ENCODE measurements at regions not wholly inside any gene's neighbourhood (a gene's known extent, or its start where the extent isn't known, plus 50 kb on each side); places are given as distances from the start of the nearest gene placed in this dataset.
"Not testable (repeated sequence)": the region's sequence is repeated elsewhere in the genome, so short reads cannot be mapped to it uniquely, and the experiment has no call there.

DNA sequence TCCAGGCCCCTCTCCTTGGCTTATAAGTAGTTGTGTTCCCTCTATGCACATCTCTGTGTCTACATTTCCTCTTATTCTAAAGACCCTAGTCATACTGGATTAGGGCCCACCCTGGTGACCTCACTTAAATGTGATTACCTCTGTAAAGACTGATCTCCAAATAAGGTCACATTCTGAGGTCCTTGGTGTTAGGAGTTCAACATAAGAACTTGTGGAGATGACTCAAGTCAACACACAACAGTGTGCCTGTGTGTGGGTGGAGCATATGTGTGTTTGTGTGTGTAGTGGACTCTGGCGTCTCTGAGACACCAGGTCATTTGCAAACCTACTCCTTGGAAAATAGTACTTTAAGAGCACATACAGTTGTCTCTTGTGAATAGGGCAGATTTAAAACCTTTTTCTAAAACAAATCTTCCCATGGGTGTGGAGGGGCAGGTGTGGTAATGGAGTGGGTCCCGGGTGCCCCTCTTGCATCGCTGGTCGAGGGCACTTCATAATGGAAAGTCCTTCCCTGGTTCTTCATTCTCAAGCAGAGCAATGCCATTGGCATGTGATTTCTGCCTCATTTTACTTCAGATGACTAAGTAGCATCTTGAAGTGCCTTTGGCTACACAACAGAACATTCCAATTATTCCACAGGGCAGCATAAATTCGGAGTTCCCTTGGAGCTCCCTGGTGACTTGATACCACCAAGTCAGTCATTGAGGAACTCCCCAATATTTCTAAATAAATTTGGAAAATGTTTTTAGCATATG is 84.4 kb downstream of the C9orf152 start:
- H3K27me3 ChIP-seq (ENCODE audit: insufficient read depth, low read length): no peaks in the 10 kb centered on the region
- H3K4me3 ChIP-seq (ENCODE audit: low read length): no peak overlapping the region
- H3K36me3 ChIP-seq (ENCODE audit: insufficient read depth, low read length): peaks cover 1% of the 10 kb centered on the region
- H3K9me3 ChIP-seq (ENCODE audit: low read length): no peaks in the 10 kb centered on the region
- peaks cover 28% of the 10 kb centered on the region for H3K4me1 ChIP-seq (ENCODE audit: insufficient read depth, low read length)
- no peak overlapping the region for H2AFZ ChIP-seq (ENCODE audit: low read depth, low read length)

DNA sequence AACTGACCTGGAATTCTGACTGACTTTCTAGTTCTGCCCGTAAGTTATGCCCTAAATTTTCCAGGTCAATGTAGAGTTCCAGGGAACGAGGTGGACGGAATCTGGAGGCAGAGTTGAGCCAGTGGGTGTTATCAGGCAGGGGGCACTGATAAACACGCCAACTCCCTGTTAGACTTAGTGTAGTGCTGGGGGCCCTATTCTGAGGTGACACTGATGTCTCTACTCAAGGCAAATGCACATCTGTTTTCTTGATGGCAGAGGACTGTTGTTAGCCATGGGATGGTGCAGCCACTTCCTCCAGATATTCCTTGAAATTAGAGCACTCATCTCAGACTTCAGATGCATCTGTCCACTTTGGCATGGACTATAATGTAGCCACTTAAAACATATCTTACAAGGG is 83.5 kb downstream of the C9orf152 start:
- H3K4me1 ChIP-seq (ENCODE audit: insufficient read depth, low read length): peaks cover 28% of the 10 kb centered on the region

DNA sequence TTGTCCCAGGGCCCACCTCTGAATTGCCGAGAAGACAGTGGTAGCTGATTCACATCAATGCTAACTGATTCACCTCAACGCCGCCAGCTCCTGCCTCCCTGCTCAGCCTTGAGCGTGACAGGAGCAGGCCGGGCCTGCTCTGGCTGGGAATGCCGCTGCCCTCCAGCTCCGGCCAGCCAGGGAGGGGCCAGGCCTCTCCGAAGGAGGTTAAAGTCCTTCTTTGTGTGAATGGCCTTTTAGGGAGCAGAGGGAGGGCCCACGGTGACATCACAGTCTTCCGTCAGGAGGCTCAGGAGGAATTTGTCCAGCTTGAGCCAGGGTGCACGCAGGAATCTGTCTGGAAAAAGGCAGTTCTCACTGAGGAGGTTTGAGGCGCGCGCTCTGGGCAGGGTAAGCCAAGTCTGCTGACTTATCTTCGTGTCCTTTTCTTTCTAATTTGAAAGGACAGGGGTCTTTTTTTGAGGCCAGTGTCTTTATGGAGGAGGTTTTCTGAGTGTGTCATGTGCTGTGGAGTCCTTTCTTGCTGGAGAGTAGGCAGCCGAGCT is 82.7 kb downstream of the C9orf152 start:
- Histone ChIP-seq H3K27me3 (ENCODE audit: insufficient read depth, low read length) (no peaks in the 10 kb centered on the region), H3K4me1 (ENCODE audit: insufficient read depth, low read length) (peaks cover 28% of the 10 kb centered on the region), H3K9me3 (ENCODE audit: low read length) (no peaks in the 10 kb centered on the region), H3K4me3 (ENCODE audit: low read length) (peak overlapping the region; percentile 35), H3K36me3 (ENCODE audit: insufficient read depth, low read length) (no peaks in the 10 kb centered on the region), H2AFZ (ENCODE audit: low read depth, low read length) (peak overlapping the region; percentile 40)

More for the DNA sequence above, 83.5 kb downstream of the C9orf152 start:
- Histone ChIP-seq H3K9me3 (ENCODE audit: low read length) (no peaks in the 10 kb centered on the region), H3K4me3 (ENCODE audit: low read length) (peak overlapping the region; percentile 35), H3K36me3 (ENCODE audit: insufficient read depth, low read length) (no peaks in the 10 kb centered on the region), H2AFZ (ENCODE audit: low read depth, low read length) (no peak overlapping the region), H3K27me3 (ENCODE audit: insufficient read depth, low read length) (no peaks in the 10 kb centered on the region)

DNA sequence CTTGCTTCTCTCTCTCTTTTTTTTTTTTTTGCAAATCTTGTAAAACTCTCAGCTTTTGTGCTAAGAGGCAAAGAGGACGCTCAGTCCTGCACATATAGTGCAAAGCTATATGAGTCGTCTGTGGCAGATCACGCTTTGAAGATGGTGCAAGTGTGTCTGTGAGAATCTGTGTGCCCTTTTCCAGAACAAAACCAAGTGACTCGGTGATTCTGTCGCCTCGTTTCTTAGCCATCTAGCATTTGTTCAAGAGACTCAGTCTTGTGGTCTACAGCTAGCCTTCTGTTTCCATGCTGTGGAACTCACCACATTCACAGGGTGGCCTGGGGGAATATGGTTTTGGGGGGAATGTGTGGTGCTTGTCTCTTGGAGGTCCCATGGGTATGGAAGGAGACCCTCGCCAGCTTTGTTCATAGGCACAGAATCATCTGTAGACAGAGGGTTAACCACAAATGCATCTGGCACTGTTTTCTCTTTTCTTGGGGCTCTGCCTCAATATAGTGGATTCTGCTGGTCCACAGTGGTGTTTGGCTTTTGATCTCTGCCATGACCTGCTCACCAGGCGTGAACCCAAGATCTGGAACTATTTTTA is 82.1 kb downstream of the C9orf152 start:
- Histone ChIP-seq H2AFZ (ENCODE audit: low read depth, low read length) (peak overlapping the region; percentile 40), H3K4me3 (ENCODE audit: low read length) (peak overlapping the region; percentile 35), H3K4me1 (ENCODE audit: insufficient read depth, low read length) (peaks cover 28% of the 10 kb centered on the region), H3K9me3 (ENCODE audit: low read length) (no peaks in the 10 kb centered on the region), H3K27me3 (ENCODE audit: insufficient read depth, low read length) (no peaks in the 10 kb centered on the region), H3K36me3 (ENCODE audit: insufficient read depth, low read length) (no peaks in the 10 kb centered on the region)

DNA sequence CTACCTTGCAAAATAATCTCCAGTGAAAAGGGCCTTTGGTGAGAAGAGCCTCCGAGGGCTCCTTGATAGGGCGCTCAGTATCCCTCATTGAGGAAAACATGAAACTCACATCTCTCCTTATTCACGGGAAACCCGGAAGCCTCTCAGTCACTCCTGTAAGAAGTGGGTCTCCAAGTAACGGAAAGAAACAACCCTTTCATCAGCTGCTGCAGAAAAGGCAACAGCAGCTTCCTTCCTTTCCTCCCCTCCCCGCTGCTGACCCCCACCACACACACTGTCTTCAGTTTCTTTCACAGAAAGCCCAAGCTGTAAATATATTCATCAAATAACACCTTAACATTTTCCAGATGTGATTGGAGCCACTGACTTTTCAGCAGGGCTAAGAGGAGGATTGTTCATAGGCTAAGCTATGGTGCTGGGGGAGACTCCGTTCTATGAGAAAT is 81.4 kb downstream of the C9orf152 start:
- Histone ChIP-seq H2AFZ (ENCODE audit: low read depth, low read length) (no peak overlapping the region), H3K4me1 (ENCODE audit: insufficient read depth, low read length) (peaks cover 31% of the 10 kb centered on the region), H3K27me3 (ENCODE audit: insufficient read depth, low read length) (no peaks in the 10 kb centered on the region), H3K9me3 (ENCODE audit: low read length) (no peaks in the 10 kb centered on the region), H3K36me3 (ENCODE audit: insufficient read depth, low read length) (no peaks in the 10 kb centered on the region), H3K4me3 (ENCODE audit: low read length) (no peak overlapping the region)

DNA sequence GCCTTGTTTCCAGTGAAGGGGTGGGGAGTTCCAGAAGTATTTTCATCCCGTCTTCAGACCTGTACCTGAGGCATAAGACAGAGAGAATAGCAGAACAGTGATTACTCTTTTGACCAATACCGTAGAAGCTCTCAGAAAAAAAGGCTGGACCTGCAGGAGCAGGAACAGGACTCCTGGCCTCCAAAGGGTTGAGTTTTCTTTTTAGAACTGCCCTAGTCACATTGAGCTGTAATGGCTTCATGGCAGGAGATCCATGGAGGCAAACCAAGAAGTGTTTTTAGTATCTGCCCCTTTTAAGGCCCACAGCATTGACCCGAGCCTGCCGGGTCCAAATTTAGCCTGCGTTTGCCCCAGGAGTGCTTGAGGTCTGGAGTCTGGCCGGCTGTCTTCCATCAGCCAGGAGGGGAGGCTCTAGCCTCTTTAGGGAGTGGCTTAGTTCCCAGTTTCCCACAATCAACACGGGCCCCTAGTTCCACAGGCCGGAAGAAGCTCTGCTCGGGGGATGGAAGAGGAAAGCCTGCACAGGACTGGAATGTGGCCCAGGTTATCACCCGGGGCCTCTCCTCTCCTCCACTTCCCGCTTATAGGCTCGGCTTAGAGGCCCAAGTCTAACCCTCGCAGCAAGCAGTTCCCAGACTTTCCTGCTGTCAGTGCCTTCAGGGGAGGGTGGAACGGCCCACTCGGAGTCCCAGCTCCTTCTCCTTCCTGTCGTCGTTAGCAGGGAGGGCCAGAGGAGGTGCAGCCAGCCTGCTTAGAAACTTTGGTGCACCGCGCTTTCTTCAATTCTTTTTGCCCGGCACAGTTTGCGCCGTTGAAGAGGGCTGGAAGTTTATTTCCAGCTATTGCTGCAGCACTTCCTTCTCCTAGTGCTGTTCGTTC is 80.7 kb downstream of the C9orf152 start:
- H2AFZ ChIP-seq (ENCODE audit: low read depth, low read length): no peak overlapping the region
- peaks cover 34% of the 10 kb centered on the region for H3K4me1 ChIP-seq (ENCODE audit: insufficient read depth, low read length)
- no peaks in the 10 kb centered on the region for H3K9me3 ChIP-seq (ENCODE audit: low read length)
- H3K36me3 ChIP-seq (ENCODE audit: insufficient read depth, low read length): no peaks in the 10 kb centered on the region
- no peaks in the 10 kb centered on the region for H3K27me3 ChIP-seq (ENCODE audit: insufficient read depth, low read length)
- H3K4me3 ChIP-seq (ENCODE audit: low read length): no peak overlapping the region

DNA sequence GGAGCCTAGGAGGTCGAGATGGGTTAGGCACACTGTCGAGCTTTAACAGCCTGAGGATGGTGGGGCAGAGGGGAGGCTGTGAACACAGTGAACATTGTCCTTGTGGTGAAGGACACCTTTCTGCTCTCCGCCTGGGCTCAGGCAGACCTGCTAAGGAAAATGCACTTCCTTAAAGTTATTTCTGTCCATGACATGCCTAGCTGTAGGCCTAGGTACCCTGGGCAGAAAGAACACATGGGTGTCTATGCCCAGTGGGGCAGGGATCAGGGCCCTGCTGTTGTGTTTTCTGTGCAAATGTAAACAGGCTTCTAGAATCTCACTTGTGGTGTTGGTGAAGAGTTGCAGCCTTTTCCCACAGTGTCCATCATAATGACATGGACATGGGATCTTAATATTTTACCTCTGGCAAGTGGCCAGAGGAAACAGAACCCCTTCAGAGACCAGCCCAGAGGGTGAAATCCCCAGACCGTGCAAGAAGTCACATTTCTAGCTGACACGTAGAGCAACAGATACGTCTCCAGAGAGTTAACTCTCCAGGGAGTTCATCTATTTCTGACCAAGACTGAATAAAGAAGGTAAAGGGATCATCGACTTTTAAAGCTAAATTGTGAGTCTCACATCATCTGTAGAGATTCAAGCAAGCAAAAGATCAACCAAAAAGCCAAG is 79.2 kb downstream of the C9orf152 start:
- no peaks in the 10 kb centered on the region for H3K36me3 ChIP-seq (ENCODE audit: insufficient read depth, low read length)
- no peaks in the 10 kb centered on the region for H3K9me3 ChIP-seq (ENCODE audit: low read length)
- H3K4me1 ChIP-seq (ENCODE audit: insufficient read depth, low read length): peaks cover 32% of the 10 kb centered on the region
- H2AFZ ChIP-seq (ENCODE audit: low read depth, low read length): no peak overlapping the region
- no peaks in the 10 kb centered on the region for H3K27me3 ChIP-seq (ENCODE audit: insufficient read depth, low read length)
- H3K4me3 ChIP-seq (ENCODE audit: low read length): no peak overlapping the region

DNA sequence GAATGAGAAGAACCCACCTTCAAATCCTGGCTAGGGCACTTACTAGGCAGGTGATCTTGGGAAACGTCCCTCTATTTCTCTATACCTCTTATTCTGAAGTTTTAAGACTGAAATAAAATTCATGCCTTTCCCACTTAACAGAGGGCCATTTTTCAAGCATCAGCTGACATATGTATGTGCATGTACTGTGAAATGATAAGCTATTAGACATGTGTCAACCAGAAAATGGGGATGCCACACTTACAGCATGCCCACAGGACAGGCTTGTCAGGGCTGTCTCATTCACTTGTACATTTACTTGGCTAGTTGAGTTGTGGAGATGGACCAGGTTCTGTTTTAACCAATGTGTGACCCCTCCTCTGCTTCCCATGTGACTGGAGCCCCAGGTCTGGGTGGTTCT is 78.5 kb downstream of the C9orf152 start:
- no peak overlapping the region for H2AFZ ChIP-seq (ENCODE audit: low read depth, low read length)
- no peaks in the 10 kb centered on the region for H3K36me3 ChIP-seq (ENCODE audit: insufficient read depth, low read length)
- H3K27me3 ChIP-seq (ENCODE audit: insufficient read depth, low read length): no peaks in the 10 kb centered on the region
- peaks cover 26% of the 10 kb centered on the region for H3K4me1 ChIP-seq (ENCODE audit: insufficient read depth, low read length)
- no peaks in the 10 kb centered on the region for H3K9me3 ChIP-seq (ENCODE audit: low read length)
- no peak overlapping the region for H3K4me3 ChIP-seq (ENCODE audit: low read length)

DNA sequence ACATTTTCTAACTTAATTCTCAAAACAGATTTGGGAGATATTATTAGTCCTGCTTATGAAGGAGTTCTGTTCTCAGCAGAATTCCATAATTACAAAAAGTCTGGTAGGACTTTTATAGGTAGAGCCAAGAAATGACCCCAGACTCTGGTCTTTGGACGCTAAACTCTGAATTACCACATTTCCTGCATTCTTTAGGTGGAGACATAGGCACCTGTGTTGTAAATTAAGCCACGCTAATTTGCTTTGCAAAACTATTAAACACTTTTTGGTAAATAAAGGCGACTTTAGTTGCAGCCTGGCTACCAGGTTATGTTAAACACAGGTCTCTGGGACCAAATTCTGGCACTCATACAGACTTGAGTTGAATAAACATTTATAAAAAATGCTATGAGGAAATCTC is 77.7 kb downstream of the C9orf152 start:
- H3K36me3 ChIP-seq (ENCODE audit: insufficient read depth, low read length): no peaks in the 10 kb centered on the region
- H3K4me3 ChIP-seq (ENCODE audit: low read length): no peak overlapping the region
- H3K9me3 ChIP-seq (ENCODE audit: low read length): no peaks in the 10 kb centered on the region
- peaks cover 18% of the 10 kb centered on the region for H3K4me1 ChIP-seq (ENCODE audit: insufficient read depth, low read length)
- H2AFZ ChIP-seq (ENCODE audit: low read depth, low read length): no peak overlapping the region
- no peaks in the 10 kb centered on the region for H3K27me3 ChIP-seq (ENCODE audit: insufficient read depth, low read length)

DNA sequence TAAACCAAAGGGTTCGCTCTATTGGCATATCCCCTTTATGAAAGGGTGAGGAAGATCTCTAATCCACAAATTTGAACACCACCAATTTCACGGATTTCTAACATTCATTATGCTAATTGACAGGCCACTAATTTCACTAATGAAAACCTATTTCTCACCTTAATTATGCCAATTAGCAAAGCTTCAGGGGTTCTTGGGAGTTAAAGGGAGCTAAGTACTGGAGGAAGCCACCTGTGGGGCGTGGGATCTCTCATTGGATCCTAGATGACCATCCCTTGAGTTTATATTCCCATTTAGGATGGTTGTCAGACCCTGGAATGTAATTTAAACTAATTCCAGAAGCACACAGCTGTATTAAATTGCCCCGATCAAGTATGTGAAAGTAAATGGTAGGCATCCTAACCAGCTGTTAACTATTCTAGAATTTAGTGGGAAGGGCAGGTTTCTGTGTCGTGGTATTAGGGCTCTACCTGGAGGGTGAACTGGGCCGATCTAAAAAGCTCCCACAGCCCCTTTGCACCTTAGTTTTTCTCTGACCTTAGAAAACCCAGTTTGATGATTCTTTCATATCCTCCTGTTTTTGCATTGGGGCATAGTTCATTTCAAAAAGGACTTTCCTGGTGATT is 77.1 kb downstream of the C9orf152 start:
- peaks cover 11% of the 10 kb centered on the region for H3K4me1 ChIP-seq (ENCODE audit: insufficient read depth, low read length)
- no peaks in the 10 kb centered on the region for H3K27me3 ChIP-seq (ENCODE audit: insufficient read depth, low read length)
- H3K36me3 ChIP-seq (ENCODE audit: insufficient read depth, low read length): peaks cover 3% of the 10 kb centered on the region
- no peak overlapping the region for H3K4me3 ChIP-seq (ENCODE audit: low read length)
- no peak overlapping the region for H2AFZ ChIP-seq (ENCODE audit: low read depth, low read length)
- H3K9me3 ChIP-seq (ENCODE audit: low read length): no peaks in the 10 kb centered on the region

DNA sequence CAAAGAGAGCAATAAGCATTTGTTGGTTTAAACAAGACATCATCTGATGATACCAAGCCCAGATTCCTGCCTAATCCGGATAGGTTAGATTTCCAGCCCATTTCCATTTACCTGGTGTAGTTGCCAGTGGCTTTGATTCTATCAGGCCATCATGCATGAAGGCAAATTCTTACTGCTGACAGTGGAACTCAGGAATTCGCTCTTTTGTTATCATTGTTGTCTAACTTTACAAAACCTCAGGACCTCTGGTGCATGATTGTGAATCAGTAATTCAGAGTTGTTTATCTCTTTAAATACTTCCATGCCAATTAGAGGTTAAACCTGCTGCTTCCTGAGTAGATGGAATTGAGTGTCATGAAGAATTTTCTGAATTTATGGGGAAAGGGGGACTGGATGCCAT is 76.5 kb downstream of the C9orf152 start:
- Histone ChIP-seq H3K9me3 (ENCODE audit: low read length) (peaks cover 3% of the 10 kb centered on the region), H3K4me3 (ENCODE audit: low read length) (no peak overlapping the region), H3K27me3 (ENCODE audit: insufficient read depth, low read length) (no peaks in the 10 kb centered on the region), H2AFZ (ENCODE audit: low read depth, low read length) (no peak overlapping the region), H3K4me1 (ENCODE audit: insufficient read depth, low read length) (peaks cover 7% of the 10 kb centered on the region), H3K36me3 (ENCODE audit: insufficient read depth, low read length) (peaks cover 9% of the 10 kb centered on the region)

DNA sequence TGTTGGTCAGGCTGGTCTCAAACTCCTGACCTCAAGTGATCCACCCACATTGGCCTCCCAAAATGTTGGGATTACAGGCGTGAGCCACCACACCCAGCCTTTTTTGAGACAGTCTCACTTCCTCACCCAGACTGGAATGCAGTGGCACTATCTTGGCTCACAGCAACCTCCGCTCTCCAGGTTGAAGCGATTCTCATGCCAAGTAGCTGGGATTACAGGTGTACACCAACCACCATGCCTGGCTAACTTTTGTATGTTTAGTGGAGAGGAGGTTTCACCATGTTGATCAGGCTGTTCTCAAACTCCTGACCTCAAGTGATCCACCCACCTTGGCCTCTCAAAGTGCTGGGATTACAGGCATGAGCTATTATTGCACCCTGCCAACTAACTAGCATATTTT is 75.4 kb downstream of the C9orf152 start:
- H3K27me3 ChIP-seq (ENCODE audit: insufficient read depth, low read length); H3K4me3 ChIP-seq (ENCODE audit: low read length); H3K4me1 ChIP-seq (ENCODE audit: insufficient read depth, low read length); H3K9me3 ChIP-seq (ENCODE audit: low read length); H2AFZ ChIP-seq (ENCODE audit: low read depth, low read length): not testable (repeated sequence)
- H3K36me3 ChIP-seq (ENCODE audit: insufficient read depth, low read length): peaks cover 19% of the 10 kb centered on the region

Measured in neuron (in vitro differentiated cells).